Activated T-cell treated with anti-CD3 and anti-CD28 coated beads for 1 hour (primary cell): ENCODE measurements at regions not wholly inside any gene's neighbourhood (a gene's known extent, or its start where the extent isn't known, plus 50 kb on each side); places are given as distances from the start of the nearest gene placed in this dataset.

ENCODE experiments used
- DNase-seq: peaks from one replicate; pipeline ENCODE4 v3.0.0-alpha.2; 2020; ENCODE audit warnings: low read depth

DNA sequence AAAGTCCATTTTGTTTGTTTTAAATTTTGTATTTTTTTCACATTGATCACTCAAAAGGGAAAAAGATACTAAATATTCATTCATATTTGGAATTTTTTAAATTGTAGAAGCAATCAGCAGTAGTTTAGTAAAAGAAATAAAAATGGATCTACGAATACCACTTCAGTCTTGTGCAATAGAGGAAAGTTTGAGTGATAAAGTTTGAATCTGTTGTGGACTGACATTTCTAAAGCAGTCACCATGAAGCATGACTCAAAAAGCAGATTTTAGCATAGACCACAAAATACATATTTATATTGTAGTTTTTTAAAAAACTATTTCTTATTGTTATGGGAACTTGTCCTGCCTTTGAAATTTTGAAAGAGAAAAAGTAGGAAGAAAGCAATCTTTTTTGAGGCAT lies 520.5 kb upstream of the ZEB2 start:
- DNase-seq, result no peak

DNA sequence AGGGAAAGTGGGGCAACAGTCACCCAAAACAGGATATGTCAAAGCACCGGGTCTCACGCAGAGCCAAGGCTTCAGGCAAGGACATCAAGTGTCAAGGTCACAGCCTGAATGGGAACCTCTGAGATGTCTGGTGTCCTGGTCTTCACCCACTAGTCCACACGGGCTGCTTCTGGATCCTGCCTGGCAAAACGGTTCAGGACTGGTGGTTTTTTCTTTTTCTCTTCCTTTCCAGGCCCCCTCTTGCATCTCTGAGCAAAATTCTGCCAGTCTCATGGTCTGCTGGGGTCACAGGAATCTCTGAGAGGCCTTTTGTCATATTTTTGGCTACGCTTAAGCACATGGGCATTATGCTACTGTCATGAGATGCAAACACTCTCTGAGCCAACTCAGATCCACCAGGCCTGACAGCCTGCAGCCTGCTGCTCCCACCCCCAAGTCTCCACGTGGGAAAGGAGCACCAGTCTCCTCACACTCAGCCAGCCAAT lies 518.2 kb upstream of the ZEB2 start:
- no peak for DNase-seq

DNA sequence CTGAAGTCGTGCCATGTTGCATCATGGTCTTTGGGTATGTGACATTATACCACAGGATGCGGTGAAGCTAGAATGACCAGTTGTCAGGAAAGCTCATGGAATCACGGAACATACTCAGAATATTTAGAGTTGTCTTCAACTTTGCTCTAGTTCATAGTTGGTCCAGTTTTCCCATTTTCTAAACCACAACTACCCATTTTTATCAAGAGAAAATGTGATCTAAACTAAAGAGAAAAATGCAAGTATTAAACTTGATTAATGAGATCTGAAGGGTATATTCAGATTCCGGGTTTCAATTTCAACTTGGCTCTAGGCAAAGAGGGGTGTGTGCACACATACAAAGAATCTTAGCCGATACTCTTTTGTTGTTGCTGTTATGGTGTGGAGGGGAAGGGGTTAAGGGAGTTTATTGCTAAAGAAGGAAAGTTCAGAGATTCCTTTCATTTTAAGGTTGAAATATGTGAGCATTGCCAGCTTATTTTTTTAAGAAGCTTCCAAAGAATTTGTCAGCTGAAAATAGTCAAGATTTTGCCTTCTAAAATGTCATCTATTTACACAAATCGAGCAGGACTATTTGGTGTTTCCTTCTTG lies 516.6 kb upstream of the ZEB2 start:
- DNase-seq, result no peak

DNA sequence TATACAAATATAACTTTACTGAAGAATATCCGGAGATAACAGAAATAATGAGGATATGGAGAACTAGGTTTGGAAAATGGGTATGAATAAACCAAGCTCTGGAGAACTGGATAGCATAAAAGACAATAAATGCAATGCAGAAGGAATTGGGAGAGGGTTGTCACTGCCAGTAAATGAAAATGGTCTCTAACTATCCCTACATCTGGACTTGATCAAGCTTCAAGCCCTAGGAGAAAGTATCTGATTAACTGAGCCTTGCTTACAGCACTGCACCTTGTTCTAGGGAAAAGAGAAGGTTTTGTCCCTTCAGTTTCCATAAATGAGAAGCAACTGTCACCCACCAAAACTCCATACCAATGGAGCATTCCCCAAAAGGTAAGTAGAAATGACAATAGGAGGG lies 514.6 kb upstream of the ZEB2 start:
- DNase-seq, result no peak

DNA sequence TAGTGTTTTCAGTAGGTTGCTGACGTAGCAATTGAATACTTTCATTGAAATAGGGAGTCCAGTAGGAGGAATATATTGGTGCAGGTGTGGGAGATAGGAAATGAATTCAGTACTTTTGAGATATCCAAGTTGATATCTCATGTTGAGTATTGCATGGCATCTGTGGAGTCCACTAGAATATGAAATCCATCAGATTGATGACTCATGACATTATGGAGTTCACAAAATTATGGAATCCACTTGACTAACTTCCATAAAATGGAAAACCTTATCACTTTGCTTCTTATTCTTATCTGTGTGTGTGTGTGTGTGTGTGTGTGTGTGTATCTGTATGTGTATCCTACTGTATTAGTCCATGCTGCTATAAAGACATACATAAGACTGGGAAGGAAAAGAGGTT lies 513.5 kb upstream of the ZEB2 start:
- DNase-seq, result no peak

DNA sequence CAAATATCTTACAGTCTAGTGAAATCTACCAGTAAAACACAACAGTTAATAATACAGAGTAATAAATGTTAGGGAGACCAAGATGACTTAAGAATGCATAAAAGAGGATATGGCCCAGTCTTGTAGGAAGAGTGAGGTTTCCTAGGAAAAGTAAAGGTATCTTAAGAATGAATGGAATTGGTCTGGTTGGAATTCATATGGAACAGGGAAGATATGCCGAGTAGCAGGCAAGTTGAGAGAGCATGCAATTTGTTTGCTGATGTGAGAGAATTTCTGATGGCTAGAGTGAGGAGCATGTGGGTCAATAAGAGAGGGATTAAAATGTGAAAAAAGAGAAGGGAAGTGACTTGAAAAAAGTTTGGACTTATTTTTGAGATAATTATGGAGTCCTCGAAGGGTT lies 512.9 kb upstream of the ZEB2 start:
- DNase-seq, result no peak

DNA sequence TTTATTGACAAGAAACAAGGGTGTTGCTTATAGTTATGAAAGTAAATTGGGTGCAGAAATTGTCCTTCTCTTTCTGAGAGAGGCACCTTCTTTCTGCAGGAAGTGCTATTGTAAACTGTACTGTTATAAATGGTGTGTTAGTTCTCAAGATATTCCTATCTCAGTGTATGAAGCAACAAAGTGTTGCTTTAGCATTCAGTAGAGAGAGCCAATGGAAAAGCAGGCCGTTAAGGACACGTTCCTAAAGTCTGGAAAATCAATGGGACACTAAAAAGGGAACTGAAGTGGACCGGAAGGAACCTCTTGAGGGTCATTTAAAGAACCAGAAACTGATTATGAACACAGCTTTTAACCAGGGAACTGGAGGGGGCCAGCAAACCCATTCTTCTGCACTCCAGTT lies 510.0 kb upstream of the ZEB2 start:
- no peak for DNase-seq

DNA sequence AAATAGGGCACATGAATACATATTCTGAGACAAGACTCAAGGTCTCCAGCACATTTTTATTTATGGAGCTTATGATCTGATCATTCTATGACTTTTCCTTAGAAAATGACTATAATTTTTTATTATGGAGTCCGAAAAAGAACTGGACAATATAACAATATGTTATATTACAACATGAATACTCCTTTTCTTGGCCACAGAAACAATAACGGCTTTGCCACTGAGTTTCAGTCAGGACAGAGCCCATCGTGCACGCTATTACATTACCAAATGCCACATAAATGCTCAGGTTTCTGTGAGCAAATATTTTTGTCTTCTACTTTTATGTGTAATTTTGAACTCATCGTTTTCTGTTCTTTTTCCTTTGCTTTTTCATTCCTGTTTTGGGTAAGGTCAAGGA lies 509.2 kb upstream of the ZEB2 start:
- no peak for DNase-seq

DNA sequence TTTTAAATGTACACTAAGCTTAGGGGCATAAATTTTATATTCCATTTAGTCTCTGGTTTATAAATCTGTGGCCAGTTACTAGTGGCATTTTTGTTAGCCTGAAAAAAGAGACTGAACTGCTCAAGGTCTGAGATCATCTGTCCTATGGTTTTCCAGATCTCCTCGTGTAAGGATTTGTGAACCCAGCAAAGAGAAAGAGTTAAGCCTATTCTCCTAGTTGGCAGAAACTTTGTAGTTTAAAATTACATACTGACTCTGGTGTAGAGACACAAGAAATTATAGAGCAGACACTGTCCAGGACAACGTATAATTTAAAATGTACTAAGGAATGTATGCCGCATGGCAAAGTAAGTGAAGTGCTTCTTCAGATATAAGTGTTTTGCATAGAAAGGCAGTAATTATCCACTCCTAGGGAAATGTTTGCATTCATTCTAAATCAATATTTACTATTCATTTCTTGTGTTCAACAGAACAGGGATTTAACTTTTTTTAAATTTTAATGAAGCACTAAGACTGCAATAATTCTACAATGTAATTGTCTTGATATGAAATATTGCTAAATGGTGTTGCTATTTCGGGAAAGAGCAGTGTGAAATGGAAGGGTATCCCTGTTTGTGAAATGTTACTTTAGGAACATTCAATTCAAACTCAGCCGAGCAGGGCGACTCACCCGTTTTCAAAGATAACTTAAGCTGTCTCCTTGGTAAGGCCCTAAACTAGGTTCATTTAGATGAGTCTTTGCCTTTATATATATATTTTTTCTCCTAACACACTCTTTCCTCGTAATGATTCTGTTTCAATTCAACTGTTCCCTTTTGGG lies 508.4 kb upstream of the ZEB2 start:
- no peak for DNase-seq

DNA sequence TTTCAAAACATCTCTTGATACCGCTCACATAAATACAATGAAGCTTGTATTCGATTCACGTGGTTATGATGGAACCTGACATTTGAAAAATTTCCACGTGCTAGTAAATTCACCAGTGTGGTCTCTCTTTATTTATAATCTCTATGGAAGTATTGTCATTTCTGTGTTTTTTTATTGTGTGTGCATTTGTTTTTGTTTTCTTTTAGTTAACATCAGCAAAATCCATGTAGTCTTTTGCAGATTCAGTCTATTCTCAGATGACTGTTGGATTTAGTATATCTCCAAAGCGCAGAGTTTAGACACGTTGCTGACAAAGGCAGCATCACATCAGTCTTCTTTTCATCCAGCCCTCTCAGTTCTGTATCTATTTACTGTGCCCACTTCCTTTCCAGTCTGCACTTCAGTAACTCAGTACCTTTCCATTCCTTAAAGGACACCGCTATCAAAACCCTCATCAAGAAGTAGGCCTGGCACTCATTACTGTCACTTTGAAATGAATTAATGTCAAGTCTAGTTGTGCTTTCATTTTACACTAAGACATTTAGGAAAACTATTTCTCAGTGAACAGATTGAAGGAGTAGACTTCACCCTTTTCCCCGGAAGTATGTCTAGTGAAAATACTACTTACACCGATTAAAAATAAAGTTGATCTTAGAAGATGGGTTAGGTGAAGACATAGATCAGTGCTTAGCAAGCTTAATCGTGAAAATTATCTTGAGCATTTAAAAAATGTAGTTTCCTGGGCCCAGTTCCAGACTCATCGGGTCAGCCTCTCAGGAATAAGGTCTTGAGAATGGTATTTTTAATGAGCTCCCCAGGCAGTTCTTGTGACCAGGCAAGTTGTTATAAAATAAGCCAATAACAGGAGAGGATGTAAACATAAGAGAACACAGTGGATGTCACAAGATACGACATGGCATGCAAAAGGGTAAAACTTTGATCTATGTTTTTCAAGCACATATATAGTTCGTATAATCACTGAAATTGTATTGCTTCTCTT lies 506.8 kb upstream of the ZEB2 start:
- no peak for DNase-seq

DNA sequence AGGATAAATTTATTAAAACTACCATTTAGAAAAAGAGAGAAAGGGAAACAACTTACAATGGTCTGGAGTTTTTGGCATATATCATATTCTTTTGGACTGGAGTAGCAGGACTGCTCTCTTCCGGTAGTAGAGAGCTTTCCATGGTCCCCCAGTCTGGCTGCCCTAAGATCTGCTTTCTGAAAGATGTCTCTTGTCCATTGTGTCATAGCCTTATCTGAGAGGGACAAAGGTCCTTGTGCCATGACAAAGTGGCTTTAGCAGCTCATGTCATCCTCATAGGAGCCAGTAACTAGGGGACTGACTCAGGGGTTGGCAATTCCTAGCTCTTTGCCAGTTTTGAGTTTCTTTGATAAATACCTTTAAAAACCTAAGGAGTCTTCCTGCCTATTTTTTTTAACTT lies 505.5 kb upstream of the ZEB2 start:
- no peak for DNase-seq

DNA sequence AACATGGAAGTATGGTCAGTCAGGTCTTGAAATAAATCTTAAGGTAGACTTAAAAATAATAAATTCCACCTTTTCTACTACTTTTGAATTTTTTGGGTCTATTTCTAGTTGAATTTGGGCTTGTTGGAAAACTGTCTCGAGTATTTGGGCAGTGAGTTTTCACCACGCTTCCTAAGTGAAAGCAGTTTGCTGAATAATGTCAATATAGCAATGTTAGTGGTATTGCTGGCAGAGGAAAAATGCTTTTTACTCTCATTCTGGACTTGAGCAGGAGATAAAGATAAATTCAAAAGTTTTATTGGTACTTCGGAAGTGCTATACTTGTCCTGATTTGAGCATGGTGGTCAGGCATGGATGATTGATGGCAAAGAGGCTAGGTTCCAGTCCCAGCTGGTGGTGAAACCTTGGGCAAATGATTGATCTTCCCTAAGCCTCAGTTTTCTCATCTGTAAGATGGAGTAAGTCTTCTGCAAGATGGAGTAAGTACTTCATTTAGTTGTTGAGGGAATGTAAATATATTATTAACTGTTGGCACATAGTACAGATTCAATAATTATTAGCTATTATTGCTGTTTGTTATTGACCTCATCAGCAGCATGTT lies 503.5 kb upstream of the ZEB2 start:
- DNase-seq, result no peak

DNA sequence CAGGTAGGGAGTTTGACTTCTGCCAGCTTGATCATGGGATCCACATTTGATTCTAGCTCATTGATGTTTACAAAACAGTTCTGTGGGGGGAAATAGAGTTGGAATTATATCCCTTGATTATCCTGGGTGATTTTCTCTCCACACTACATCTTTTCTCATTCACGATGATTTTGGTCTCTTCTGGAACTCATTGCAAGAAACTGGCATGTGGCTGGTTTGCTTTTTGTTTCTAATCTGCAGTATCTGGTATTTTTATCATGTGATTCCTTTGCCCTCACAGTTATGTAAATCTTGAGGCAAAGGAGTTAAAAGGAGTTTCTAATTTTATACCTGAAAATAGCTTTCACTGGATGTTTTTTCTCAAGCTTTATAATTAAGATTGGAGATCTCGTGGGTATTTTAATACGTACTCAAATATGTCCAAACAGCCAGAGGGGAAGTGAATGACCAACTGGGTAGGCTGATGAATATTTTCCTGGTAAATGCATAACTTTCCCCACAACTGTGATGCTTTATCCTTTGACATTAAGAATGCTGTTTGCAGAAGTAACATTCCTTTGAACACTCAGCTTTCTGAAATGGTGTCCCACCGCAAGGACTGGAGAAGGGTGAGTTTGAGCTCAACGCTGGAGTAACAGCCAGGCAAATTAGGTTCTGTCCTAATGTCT lies 502.9 kb upstream of the ZEB2 start:
- DNase-seq, result no peak

DNA sequence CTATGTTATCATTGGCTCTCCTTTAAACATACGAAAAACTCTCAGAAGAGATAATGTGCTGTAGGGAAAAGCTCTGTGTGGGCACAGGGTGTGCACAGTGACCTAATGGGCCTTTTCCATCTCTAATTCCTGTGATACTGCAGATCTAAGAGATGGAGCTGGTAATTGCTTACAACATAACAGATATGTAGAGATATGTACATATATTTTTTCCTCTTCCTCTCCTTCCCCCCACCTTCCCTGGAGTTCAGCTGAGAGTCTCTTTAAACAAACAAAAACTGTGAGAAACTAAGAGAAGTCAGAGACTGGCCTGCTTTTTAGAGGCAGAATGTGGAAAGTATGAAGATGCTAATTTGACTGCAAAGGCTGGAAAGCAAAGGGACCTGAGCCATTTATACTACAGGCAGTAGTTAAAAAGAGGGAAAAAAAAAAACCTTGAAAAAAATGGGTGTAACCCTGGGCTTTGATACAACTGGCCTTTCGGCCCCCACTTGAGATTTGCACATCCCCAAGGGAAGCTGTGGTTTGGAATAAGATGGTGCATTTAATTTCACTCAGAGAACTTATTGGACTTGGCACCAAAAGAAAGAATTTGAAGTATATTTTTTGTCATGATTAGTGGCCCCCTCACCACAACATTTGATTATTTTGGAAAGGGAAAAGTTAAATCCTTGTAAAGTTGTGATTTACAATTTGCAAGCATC lies 502.2 kb upstream of the ZEB2 start:
- DNase-seq, result no peak

DNA sequence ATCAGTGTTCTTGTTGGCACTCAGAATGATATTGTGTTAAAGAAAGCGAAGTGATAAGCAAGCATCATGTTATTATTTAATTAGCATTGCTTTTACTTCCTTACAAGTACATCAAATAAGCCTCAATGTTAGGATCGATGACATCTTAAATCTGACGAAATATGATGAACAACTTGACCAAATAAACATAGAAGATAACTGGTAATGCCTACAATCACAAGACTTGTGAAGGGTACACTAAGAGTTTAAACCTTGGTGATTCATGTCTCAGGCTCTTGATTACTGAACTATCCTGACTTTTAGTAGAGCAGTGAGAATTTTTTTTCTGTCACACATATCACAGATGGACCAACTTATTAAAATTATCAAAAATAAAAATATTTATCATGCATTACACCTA lies 500.8 kb upstream of the ZEB2 start:
- no peak for DNase-seq

DNA sequence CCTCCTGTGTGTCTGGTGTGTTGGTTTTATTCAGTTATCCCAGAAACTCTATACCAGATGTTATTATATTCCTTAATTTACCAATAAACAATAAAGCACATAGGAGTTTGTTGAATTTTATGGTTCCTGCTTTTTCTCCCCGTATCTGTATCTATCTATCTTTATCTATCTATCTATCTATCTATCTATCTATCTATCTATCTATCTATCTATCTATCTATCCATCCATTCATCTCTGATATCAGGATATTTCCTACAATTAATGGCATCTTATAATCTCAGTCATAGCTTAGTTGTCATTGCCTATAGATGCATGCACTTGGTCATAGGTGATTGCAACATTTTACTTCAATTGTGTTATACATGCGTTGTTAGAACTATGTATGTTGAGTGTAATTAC lies 500.2 kb upstream of the ZEB2 start:
- DNase-seq, result no peak

DNA sequence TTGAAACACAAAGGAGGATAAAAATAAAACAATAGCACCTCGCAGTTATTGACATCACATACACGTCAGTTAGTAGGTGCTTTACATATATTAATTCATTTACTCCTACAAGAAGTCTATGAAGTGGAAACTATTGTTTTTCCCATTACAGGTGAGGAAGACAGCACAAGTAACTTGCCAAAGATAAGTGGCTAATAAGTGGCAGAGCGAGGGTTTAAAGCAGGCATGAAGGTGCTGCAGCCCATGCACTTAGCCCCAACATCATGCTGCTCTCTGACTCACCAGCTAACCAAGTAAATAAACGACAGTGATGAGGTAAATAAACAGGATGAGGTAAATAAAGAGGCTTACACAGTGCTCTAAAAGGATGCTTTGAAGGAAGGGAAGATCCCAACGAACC lies 498.6 kb upstream of the ZEB2 start:
- DNase-seq, result no peak

DNA sequence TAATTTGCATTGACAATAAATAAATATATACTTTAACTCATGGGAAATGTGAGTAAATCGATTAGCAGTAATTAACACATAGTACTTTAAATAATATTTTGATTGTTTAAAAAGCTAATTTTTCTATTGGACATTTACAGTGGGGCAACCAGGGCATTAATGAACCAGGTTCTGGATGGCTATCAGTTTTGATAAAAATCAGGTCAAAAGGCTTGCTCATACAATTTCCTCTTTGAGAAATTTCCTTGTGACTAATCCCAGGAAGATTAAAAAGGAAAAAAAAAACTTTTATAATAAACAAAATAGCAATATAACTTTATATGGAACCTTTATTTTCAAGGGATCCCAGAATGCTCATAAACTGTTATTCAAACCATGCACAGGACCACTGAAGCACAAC lies 497.2 kb upstream of the ZEB2 start:
- DNase-seq, result no peak

DNA sequence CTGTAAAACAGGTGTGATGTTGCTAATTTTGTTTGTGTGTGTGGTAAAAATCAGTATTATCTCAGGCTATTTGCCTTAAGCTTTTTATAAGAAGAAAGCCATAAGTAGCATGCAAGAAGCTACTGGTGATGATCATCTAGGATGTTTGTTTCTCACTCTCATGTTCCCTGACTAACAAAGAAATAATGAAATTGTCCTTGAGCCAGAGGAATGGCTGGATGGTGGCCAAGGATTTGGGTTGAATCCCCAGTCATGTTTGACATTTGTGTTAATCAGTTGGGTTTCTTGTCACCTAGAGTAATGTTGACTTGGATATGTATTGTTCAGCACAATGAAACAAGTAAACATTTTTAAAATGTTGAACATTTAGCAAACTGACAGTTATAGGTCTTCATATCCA lies 496.8 kb upstream of the ZEB2 start:
- DNase-seq, result no peak

DNA sequence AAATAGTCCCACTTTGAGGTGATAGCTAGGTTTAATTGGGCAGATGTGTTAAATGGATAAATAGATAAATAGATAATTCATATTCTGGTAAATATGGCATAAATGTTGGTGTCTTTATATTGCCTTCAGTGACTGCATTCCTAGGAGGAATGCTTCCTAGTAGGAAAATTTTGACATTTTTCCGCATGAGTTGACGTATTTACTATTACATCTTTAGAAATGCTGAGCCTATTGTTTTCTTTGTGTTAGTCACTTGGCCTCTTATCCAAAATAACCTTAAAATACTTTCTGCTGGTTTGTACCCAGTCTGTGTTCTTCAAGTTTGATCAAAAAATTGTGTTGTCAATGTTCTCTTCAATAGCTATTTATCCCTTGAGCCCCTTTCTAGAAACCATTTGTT lies 495.6 kb upstream of the ZEB2 start:
- DNase-seq, result no peak

DNA sequence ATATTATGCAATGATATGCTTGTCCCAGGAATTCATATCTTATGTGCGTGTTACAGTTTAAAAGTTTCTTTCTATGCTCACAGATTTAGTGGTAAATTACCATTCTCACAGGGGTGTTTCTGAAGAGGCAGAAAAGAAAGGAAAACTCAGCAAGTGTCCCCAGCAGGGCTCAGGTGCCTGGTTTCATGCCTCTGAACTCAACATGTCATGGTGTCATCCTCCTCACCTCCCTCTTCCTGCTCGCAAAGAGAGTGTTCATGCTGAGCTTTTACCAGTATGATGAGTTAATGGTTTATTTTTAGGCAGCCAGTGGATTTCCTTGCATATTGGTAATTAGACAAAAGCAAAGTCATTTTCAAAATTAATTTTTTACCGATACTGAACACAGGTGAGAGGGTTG lies 492.9 kb upstream of the ZEB2 start:
- DNase-seq, result no peak
